ENCODE measurements at regions not wholly inside any gene's neighbourhood (a gene's known extent, or its start where the extent isn't known, plus 50 kb on each side); places are given as distances from the start of the nearest gene placed in this dataset.

DNA sequence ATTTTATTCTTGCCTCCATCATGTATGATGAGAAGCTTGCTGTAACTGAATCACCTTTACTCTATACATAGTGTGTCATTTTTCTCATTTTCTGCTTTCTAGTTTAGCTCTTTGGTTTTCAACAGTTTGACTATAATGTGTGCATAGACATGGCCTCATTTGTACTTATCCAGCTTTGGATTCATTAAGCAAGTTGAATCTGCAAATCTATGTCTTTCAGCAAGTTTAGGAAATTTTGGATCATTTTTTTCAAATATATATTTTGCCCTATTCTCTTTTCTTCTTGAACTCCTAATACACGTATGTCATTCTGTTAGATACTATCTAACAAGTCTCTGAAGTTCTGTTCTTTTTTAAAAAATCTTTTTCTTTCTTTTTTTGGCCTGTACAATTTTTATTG lies 57.8 kb downstream of the PRLHR start:
- H3K4me3 ChIP-seq: no peak overlapping the region
- H3K9me3 ChIP-seq: no peaks in the 10 kb centered on the region
- TF ChIP-seq, protein P1, sequence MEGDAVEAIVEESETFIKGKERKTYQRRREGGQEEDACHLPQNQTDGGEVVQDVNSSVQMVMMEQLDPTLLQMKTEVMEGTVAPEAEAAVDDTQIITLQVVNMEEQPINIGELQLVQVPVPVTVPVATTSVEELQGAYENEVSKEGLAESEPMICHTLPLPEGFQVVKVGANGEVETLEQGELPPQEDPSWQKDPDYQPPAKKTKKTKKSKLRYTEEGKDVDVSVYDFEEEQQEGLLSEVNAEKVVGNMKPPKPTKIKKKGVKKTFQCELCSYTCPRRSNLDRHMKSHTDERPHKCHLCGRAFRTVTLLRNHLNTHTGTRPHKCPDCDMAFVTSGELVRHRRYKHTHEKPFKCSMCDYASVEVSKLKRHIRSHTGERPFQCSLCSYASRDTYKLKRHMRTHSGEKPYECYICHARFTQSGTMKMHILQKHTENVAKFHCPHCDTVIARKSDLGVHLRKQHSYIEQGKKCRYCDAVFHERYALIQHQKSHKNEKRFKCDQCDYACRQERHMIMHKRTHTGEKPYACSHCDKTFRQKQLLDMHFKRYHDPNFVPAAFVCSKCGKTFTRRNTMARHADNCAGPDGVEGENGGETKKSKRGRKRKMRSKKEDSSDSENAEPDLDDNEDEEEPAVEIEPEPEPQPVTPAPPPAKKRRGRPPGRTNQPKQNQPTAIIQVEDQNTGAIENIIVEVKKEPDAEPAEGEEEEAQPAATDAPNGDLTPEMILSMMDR (IDR thresholded peaks at IDR 0.05): no peak
- H3K4me1 ChIP-seq: no peaks in the 10 kb centered on the region
- 66 to 76% methylated on average over 1 of the region's 1 CpG for WGBS, 2 donors
- DNase-seq (no peak), ATAC-seq (no peak)
- no peaks in the 10 kb centered on the region for H3K36me3 ChIP-seq
- intact Hi-C loops (cut with DNase I): no loop called here
- peaks cover 0 to 31% (median 15%) of the 10 kb centered on the region in 7 donors for H3K27me3 ChIP-seq
- no peak overlapping the region for H3K27ac ChIP-seq

DNA sequence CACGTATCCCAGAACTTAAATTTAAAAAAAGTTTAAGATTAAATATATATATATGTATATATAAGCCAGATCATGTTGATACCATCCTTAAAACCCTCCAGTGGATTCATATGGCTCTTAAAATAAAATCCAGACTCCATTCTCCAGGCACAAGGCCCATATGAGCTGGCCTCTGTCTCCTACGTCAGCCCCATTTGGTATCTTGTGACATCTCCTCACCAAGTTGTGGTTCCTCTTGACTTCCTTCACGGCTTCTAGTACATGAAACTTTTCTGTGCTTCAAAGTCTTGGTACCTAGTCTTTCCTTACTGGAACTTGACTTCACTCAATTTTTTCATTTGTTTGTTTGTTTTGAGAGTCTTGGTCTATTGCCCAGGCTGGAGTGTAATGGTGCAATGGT lies 61.3 kb downstream of the PRLHR start:
- Histone ChIP-seq H3K4me3 (no peak overlapping the region), H3K9me3 (no peaks in the 10 kb centered on the region), H3K4me1 (peaks cover 0 to 3% (median 0%) of the 10 kb centered on the region in 9 donors), H3K27me3 (peaks cover 0 to 4% (median 0%) of the 10 kb centered on the region in 7 donors), H3K36me3 (no peaks in the 10 kb centered on the region), H3K27ac (no peak overlapping the region)
- 87 to 90% methylated on average over 3 of the region's 3 CpGs for WGBS, 2 donors
- intact Hi-C loops (cut with DNase I): no loop called here
- DNase-seq (no peak), ATAC-seq (no peak)
- TF ChIP-seq, protein P1 (IDR thresholded peaks at IDR 0.05): no peak

DNA sequence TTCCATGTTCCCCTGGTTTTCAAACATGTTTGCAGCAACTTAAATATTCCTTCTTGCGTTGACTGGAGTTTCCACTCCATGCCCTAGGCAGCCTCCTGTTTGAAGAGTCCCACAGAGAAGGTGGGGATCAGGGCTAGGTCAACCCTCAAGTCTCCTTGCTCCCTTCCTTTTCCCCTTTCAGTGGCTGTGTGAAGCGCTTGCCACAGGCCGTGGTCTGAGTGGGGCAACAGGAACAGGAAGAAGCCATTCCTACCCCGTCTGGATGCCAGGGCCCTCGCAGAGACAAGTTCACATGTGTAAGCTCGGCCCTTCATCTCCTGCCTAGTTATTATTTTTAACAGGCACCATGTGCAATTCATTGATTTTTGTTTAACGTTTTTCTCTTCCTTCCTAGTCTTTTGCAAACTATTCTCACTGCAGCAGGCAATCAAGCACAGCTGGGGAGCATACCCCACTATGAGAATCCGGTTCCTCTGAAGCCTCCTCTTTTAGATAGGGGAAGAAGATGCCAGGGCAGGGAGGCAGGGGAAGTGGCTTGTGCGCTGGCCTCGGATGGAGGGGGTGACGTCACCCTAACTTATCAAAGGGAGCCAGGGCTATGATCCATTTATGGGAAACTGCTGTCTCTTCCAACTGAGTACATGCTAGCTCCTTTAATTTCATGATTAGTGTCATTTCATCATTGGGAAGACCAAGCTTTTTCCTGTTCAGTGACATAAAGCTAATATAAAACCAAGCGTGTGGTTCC lies 64.2 kb downstream of the PRLHR start:
- peak overlapping the region in 1 of 10 donors; percentile 12 for H3K27ac ChIP-seq
- peak; percentile 21 to 24 for DNase-seq
- H3K9me3 ChIP-seq: no peaks in the 10 kb centered on the region
- peaks cover 0 to 3% (median 0%) of the 10 kb centered on the region in 9 donors for H3K4me1 ChIP-seq
- TF ChIP-seq, protein P1 (IDR thresholded peaks at IDR 0.05): no peak
- no peak overlapping the region for H3K4me3 ChIP-seq
- H3K36me3 ChIP-seq: no peaks in the 10 kb centered on the region
- intact Hi-C loops (cut with DNase I): no loop called here
- peaks cover 0 to 7% (median 0%) of the 10 kb centered on the region in 7 donors for H3K27me3 ChIP-seq
- ATAC-seq: peak in 5 of 8 donors; percentile 37 to 83 (median 49)
- WGBS, 2 donors: 62 to 70% methylated on average over 12 of the region's 12 CpGs

DNA sequence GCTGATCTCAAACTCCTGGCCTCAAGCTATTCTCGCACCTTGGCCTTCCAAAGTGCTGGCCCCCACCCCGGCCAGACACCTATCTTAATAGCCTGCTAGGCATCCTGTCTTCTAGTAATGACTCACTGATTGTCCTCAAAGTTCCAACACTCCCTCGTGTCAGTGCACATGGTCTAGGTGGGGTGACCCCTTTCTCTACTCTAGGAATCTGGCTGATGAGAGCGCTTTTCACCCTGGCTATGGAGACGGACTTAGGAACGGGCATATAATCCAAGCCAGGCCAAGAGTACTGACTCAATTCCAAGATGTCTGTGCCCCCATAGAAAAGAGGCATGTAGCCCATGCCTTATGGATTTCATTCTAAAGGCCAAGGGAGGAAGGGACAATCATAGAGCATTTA lies 67.0 kb downstream of the PRLHR start:
- H3K36me3 ChIP-seq: no peaks in the 10 kb centered on the region
- TF ChIP-seq, protein P1 (IDR thresholded peaks at IDR 0.05): no peak
- no peak overlapping the region for H3K27ac ChIP-seq
- H3K4me3 ChIP-seq: no peak overlapping the region
- intact Hi-C loops (cut with DNase I): no loop called here
- H3K4me1 ChIP-seq: peaks cover 0 to 3% (median 0%) of the 10 kb centered on the region in 9 donors
- peaks cover 0 to 7% (median 0%) of the 10 kb centered on the region in 7 donors for H3K27me3 ChIP-seq
- 82 to 83% methylated on average over 6 of the region's 6 CpGs for WGBS, 2 donors
- ATAC-seq (no peak), DNase-seq (no peak)
- no peaks in the 10 kb centered on the region for H3K9me3 ChIP-seq

All from heart right ventricle (tissue), 16 donors.